Fibroblast of lung (primary cell): ENCODE measurements at regions not wholly inside any gene's neighbourhood (a gene's known extent, or its start where the extent isn't known, plus 50 kb on each side); places are given as distances from the start of the nearest gene placed in this dataset.
"Not testable (repeated sequence)": the region's sequence is repeated elsewhere in the genome, so short reads cannot be mapped to it uniquely, and the experiment has no call there.

Source experiments
- DNase-seq, 2 donors: peaks; one replicate each; pipeline versions ENCODE4 v3.0.0 to v3.0.0-alpha.2; 2010; ENCODE audit warnings: low read depth in 2 of 2
- H2AFZ ChIP-seq: 2 replicates; pipeline ENCODE4 v1.5.1; 2012; ENCODE audit warnings: low read length, control low read depth, inconsistent platforms
- H3K27ac ChIP-seq: 2 replicates; pipeline ENCODE4 v1.5.1; 2011; ENCODE audit warnings: low read length, control low read depth; ENCODE audit not compliant: insufficient read depth
- H3K27me3 ChIP-seq: 2 replicates; pipeline ENCODE4 v1.5.1; 2011; ENCODE audit warnings: mild to moderate bottlenecking, low read length; ENCODE audit not compliant: control insufficient read depth, insufficient read depth
- H3K36me3 ChIP-seq: 2 replicates; pipeline ENCODE4 v1.5.1; 2011; ENCODE audit warnings: low read length; ENCODE audit not compliant: control insufficient read depth, insufficient read depth
- H3K4me1 ChIP-seq: 2 replicates; pipeline ENCODE4 v1.5.1; 2011; ENCODE audit warnings: low read length; ENCODE audit not compliant: control insufficient read depth, insufficient read depth; ENCODE audit errors: extremely low read depth
- H3K4me2 ChIP-seq: 2 replicates; pipeline ENCODE4 v1.5.1; 2011; ENCODE audit warnings: low read length, control low read depth; ENCODE audit not compliant: insufficient read depth; ENCODE audit errors: extremely low read depth
- H3K4me3 ChIP-seq, 4 experiments: fragments of 200-600 bp in 1 of 4; sonication (generic) in 1 of 4; replicated peaks in 1 of 4; 2 replicates each; pipeline ENCODE4 v1.5.1; 2011 to 2016; ENCODE audit warnings: low read length in 4 of 4, low read depth in 3 of 4, mild to moderate bottlenecking in 3 of 4, control low read depth in 2 of 4, inconsistent platforms in 1 of 4, mixed read lengths in 1 of 4; ENCODE audit not compliant: insufficient read depth in 1 of 4; ENCODE audit errors: control extremely low read depth in 1 of 4
- H3K79me2 ChIP-seq: 2 replicates; pipeline ENCODE4 v1.5.1; 2012; ENCODE audit warnings: mild to moderate bottlenecking, low read length, inconsistent platforms; ENCODE audit not compliant: control insufficient read depth, insufficient read depth
- H3K9ac ChIP-seq: 2 replicates; pipeline ENCODE4 v1.5.1; 2011; ENCODE audit warnings: mild to moderate bottlenecking, low read length, control low read depth; ENCODE audit not compliant: insufficient read depth
- H3K9me3 ChIP-seq: 2 replicates; pipeline ENCODE4 v1.5.1; 2012; ENCODE audit warnings: low read depth, low read length; ENCODE audit not compliant: control insufficient read depth, insufficient read depth
- H4K20me1 ChIP-seq: 2 replicates; pipeline ENCODE4 v1.5.1; 2011; ENCODE audit warnings: low read length; ENCODE audit not compliant: control insufficient read depth, insufficient read depth; ENCODE audit errors: extremely low read depth
- EZH2 ChIP-seq: IDR thresholded peaks from 2 replicates; pipeline ENCODE4 v1.5.1; 2012; ENCODE audit warnings: low read length, control low read depth, mild to moderate bottlenecking; ENCODE audit errors: missing control alignments
- TF ChIP-seq, protein P1 (sequence below), 2 donors: IDR thresholded peaks in 1 of 2; conservative IDR thresholded peaks in 1 of 2; 1 replicate in 1 of 2; 2 replicates in 1 of 2; pipeline ENCODE4 v1.5.1; 2011 to 2012; ENCODE audit warnings: low read length in 2 of 2, control low read depth in 1 of 2, inconsistent platforms in 1 of 2, low read depth in 1 of 2, mild to moderate bottlenecking in 1 of 2

DNA sequence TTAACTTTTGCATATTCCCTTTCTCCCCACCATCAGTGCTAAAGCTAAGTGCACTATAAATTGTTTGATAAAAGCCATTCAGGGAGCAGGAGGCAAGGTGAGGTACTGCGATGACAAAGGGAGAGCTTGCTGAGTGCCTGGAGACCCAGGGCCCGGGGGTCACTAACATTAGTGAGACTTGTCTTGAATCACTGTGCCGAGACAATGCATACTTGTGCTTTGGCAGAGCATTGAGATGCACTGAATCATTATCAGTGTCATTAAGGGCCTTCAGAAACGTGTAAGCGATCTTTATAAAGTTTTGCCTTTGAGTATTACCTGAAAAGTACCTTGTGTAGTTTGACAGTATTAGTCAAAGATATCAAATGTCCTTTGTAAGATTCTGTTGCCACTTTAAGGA, 447.5 kb downstream of the PCNX1 start:
- Histone ChIP-seq H3K9me3 (no peaks in the 10 kb centered on the region), H3K27ac (no peak overlapping the region), H3K4me3 (no peak overlapping the region), H2AFZ (no peak overlapping the region), H3K4me1 (no peaks in the 10 kb centered on the region), H3K4me2 (no peak overlapping the region), H3K27me3 (no peaks in the 10 kb centered on the region), H3K36me3 (no peaks in the 10 kb centered on the region), H3K79me2 (peaks cover 4% of the 10 kb centered on the region), H4K20me1 (no peaks in the 10 kb centered on the region), H3K9ac (no peak overlapping the region)
- peak; percentile 8 to 79 for DNase-seq
- no peak for TF ChIP-seq EZH2
- TF ChIP-seq, protein P1, sequence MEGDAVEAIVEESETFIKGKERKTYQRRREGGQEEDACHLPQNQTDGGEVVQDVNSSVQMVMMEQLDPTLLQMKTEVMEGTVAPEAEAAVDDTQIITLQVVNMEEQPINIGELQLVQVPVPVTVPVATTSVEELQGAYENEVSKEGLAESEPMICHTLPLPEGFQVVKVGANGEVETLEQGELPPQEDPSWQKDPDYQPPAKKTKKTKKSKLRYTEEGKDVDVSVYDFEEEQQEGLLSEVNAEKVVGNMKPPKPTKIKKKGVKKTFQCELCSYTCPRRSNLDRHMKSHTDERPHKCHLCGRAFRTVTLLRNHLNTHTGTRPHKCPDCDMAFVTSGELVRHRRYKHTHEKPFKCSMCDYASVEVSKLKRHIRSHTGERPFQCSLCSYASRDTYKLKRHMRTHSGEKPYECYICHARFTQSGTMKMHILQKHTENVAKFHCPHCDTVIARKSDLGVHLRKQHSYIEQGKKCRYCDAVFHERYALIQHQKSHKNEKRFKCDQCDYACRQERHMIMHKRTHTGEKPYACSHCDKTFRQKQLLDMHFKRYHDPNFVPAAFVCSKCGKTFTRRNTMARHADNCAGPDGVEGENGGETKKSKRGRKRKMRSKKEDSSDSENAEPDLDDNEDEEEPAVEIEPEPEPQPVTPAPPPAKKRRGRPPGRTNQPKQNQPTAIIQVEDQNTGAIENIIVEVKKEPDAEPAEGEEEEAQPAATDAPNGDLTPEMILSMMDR (conservative IDR thresholded peaks at IDR 0.05 in 1 of 2, IDR thresholded peaks at IDR 0.05 in 1 of 2; ENCODE audit: low read depth in 1 of 2, low read length in 2 of 2): no peak

DNA sequence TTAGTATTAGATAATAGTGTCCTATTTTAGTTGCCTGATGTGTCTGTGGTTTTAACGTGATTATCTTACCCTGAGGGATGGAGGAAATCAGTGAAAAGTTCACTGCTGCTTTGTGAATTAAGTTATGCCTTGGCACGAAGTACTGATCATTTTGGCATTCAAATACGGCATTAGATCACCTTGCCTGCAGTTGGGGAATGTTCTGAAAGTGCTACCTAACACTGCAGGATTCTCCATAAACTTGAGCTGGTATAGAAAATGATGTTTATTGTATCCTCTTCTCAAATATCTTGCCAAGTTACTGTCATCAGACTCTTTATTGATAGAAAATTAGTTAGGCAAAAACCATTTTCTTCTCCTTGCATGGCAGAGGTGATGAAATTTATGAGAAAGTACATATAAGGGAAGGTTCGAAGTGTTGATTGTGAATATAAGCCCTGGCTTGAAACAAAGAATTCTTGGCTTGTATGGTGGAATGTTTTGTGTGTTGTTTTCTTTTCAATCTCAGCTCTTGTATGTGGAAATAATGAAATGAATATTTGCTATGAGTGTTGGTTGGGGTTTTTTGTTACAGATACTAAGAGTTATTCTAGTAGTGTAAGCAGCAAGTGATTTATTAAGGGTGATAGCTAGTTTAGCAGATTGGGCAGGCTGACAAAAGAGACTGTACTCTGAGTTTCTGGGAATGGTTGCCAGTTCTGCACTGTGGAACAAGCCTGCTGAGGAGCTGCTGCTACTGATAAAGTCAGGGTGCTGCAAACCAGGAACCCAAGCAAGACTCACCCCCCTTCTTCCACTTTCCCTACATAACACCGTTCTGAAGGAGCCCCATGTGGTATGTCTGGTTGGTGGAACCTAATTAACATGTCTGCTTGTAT, 448.3 kb downstream of the PCNX1 start:
- H3K4me3 ChIP-seq: peak overlapping the region in 1 of 4 experiments; percentile 4
- peak; percentile 87 to 92 for DNase-seq
- no peak for TF ChIP-seq EZH2
- TF ChIP-seq, protein P1 (conservative IDR thresholded peaks at IDR 0.05 in 1 of 2, IDR thresholded peaks at IDR 0.05 in 1 of 2; ENCODE audit: low read depth in 1 of 2, low read length in 2 of 2): no peak
- H4K20me1 ChIP-seq: no peaks in the 10 kb centered on the region
- no peak overlapping the region for H2AFZ ChIP-seq
- H3K79me2 ChIP-seq: peaks cover 4% of the 10 kb centered on the region
- no peaks in the 10 kb centered on the region for H3K4me1 ChIP-seq
- H3K27me3 ChIP-seq: no peaks in the 10 kb centered on the region
- H3K9me3 ChIP-seq: no peaks in the 10 kb centered on the region
- H3K4me2 ChIP-seq: peak overlapping the region; percentile 8
- no peak overlapping the region for H3K9ac ChIP-seq
- no peaks in the 10 kb centered on the region for H3K36me3 ChIP-seq
- no peak overlapping the region for H3K27ac ChIP-seq

- Histone ChIP-seq H4K20me1 (no peaks in the 10 kb centered on the region), H3K9me3 (no peaks in the 10 kb centered on the region), H3K27ac (no peak overlapping the region), H3K79me2 (peaks cover 9% of the 10 kb centered on the region), H3K4me2 (no peak overlapping the region), H3K9ac (no peak overlapping the region), H3K36me3 (no peaks in the 10 kb centered on the region), H2AFZ (no peak overlapping the region), H3K27me3 (no peaks in the 10 kb centered on the region), H3K4me3 (no peak overlapping the region), H3K4me1 (peaks cover 2% of the 10 kb centered on the region)
- no peak for TF ChIP-seq EZH2
- TF ChIP-seq, protein P1 (conservative IDR thresholded peaks at IDR 0.05 in 1 of 2, IDR thresholded peaks at IDR 0.05 in 1 of 2; ENCODE audit: low read depth in 1 of 2, low read length in 2 of 2): no peak
- DNase-seq: peak; percentile 54 to 61
Observed at GRCh38 chr14:71358209-71358931, 451.1 kb downstream of the PCNX1 start.

DNA sequence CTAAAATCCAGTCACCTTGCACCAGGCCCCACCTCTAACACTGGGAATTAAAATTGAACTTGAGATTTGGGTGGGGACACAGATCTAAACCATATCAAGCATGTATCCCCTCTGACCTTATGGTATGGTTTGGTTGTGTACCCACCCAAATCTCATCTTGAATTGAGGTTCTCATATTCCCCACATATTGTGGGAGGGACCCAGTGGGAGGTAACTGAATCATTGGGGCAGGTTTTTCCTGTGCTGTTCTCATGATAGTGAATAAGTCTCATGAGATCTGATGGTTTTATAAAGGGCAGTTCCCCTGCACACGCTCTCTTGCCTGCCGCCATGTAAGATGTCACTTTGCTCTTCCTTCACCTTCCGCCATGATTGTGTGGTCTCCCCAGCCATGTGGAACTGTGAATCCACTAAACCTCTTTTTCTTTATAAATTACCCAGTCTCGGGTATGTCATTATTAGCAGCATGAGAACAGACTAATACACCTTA, 451.7 kb downstream of the PCNX1 start:
- not testable (repeated sequence) for H3K79me2 ChIP-seq

More for the DNA sequence above, 451.7 kb downstream of the PCNX1 start:
- H3K4me3 ChIP-seq, H3K9ac ChIP-seq, H4K20me1 ChIP-seq, H3K27ac ChIP-seq, H3K4me2 ChIP-seq, H3K9me3 ChIP-seq, H3K27me3 ChIP-seq, H3K4me1 ChIP-seq, DNase-seq, H3K36me3 ChIP-seq, H2AFZ ChIP-seq: not testable (repeated sequence)
